Adipocyte (in vitro differentiated cells): ENCODE measurements at regions not wholly inside any gene's neighbourhood (a gene's known extent, or its start where the extent isn't known, plus 50 kb on each side); places are given as distances from the start of the nearest gene placed in this dataset.

Experiments
- DNase-seq: peaks from one replicate; pipeline ENCODE4 v3.0.0-alpha.2; 2015; ENCODE audit warnings: low read depth
- H3K27me3 ChIP-seq: replicated peaks from 2 replicates; pipeline ENCODE4 v1.7.0; 2013; ENCODE audit warnings: mild to moderate bottlenecking, low read length, moderate library complexity; ENCODE audit not compliant: control insufficient read depth, insufficient read depth
- H3K36me3 ChIP-seq: 2 replicates; pipeline ENCODE4 v1.7.0; 2013; ENCODE audit warnings: low read length, mild to moderate bottlenecking, moderate library complexity; ENCODE audit not compliant: control insufficient read depth, insufficient read depth, severe bottlenecking
- H3K4me1 ChIP-seq: 2 replicates; pipeline ENCODE4 v1.7.0; 2013; ENCODE audit warnings: mild to moderate bottlenecking, low read length, moderate library complexity; ENCODE audit not compliant: control insufficient read depth, insufficient read depth
- H3K4me3 ChIP-seq: 2 replicates; pipeline ENCODE4 v1.7.0; 2013; ENCODE audit warnings: mild to moderate bottlenecking, low read length, moderate library complexity
- H3K9ac ChIP-seq: 2 replicates; pipeline ENCODE4 v1.7.0; 2013; ENCODE audit warnings: mild to moderate bottlenecking, low read length, moderate library complexity
- H3K9me3 ChIP-seq: 2 replicates; pipeline ENCODE4 v1.7.0; 2013; ENCODE audit warnings: mild to moderate bottlenecking, low read length, moderate library complexity; ENCODE audit not compliant: control insufficient read depth

GRCh38 chr16:80116711-80117110 lies 424.1 kb upstream of the DYNLRB2 start:
- DNase-seq: no peak
- Histone ChIP-seq H3K4me3 (no peak overlapping the region), H3K9ac (no peak overlapping the region), H3K27me3 (no peaks in the 10 kb centered on the region), H3K9me3 (peaks cover 4% of the 10 kb centered on the region), H3K36me3 (no peaks in the 10 kb centered on the region), H3K4me1 (peaks cover 10% of the 10 kb centered on the region)

GRCh38 chr16:80114699-80115098 lies 426.1 kb upstream of the DYNLRB2 start:
- Histone ChIP-seq H3K36me3 (no peaks in the 10 kb centered on the region), H3K9ac (no peak overlapping the region), H3K4me3 (no peak overlapping the region), H3K27me3 (no peaks in the 10 kb centered on the region), H3K9me3 (peaks cover 4% of the 10 kb centered on the region), H3K4me1 (peaks cover 6% of the 10 kb centered on the region)
- no peak for DNase-seq

DNA sequence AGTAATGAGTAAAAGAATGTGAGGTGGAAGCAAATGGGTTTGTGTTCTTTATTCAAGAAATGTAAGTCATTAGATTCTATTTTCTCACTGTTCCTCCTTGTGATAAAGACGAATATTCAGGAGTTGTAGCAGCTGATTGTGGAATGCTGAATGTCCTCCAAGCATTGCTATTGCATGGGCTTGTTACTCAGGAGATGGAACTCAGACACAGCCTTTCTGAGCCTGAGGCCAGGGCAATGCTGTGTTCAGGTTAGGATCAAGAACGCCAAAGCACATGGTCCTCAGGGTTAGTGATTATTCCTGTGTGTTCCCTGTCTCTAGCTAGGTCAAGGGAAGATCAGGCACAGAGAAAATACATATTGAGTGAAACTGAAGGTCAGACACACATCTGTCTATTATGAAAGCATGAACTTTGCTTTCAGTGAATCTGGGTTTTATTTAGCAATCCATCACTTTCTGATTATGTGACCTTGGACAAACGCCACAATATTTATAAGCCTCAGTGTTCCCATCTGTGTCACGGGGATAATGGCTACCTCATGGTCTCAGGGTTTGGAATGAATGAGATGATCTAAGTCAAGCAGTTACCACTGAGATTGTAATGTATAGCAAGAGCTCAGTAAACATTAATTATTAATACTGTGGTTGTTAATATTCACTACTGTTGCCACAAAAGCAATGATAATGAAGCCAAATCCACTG lies 426.8 kb upstream of the DYNLRB2 start:
- Histone ChIP-seq H3K27me3 (no peaks in the 10 kb centered on the region), H3K36me3 (no peaks in the 10 kb centered on the region), H3K4me3 (no peak overlapping the region), H3K9ac (no peak overlapping the region), H3K4me1 (peaks cover 6% of the 10 kb centered on the region), H3K9me3 (peaks cover 4% of the 10 kb centered on the region)
- DNase-seq: peak; percentile 8

DNA sequence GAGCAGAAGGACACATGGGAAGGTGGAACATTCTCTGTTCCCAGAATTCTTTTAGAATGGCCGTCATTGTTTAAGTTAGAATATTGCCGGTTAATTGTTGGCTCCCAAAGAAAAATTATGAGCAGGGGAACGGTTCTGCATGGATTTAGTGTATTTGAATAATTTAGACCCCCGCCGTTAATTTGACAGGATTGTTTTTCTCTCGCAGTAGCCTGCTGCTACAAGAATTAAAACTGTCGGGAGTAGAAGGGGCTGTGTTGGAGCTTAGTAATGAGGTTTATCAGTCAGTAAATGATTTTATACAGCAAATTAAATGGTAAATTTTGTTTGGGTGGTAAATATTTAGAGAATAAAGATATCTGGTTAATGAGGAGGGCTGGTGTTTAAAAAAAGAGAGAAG lies 431.2 kb upstream of the DYNLRB2 start:
- Histone ChIP-seq H3K36me3 (no peaks in the 10 kb centered on the region), H3K9ac (no peak overlapping the region), H3K4me1 (peaks cover 6% of the 10 kb centered on the region), H3K27me3 (no peaks in the 10 kb centered on the region), H3K9me3 (no peaks in the 10 kb centered on the region), H3K4me3 (no peak overlapping the region)
- no peak for DNase-seq

- no peaks in the 10 kb centered on the region for H3K27me3 ChIP-seq
- H3K9ac ChIP-seq: no peak overlapping the region
- DNase-seq: no peak
- no peaks in the 10 kb centered on the region for H3K4me1 ChIP-seq
- no peaks in the 10 kb centered on the region for H3K9me3 ChIP-seq
- H3K36me3 ChIP-seq: no peaks in the 10 kb centered on the region
- H3K4me3 ChIP-seq: no peak overlapping the region
Observed at GRCh38 chr16:80107900-80108299, 432.9 kb upstream of the DYNLRB2 start.

DNA sequence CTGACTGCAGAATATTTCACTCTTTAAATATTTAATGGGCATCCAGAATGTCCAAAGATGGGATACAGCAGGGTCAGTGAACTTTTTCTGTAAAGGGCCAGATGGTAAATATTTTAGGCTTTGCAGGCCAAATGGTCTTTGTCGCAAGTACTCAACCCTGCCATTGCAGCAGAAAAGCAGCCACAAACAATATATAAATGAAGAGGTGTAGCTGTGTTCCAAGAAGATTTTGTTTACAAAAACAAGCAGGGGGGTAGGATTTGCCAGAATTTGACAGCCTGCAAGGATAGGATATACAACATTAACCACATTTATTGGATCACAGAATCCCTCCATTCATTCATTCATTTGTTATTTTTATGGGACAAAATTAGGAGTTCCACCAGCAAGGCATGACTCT lies 435.0 kb upstream of the DYNLRB2 start:
- H3K27me3 ChIP-seq: no peaks in the 10 kb centered on the region
- H3K4me1 ChIP-seq: no peaks in the 10 kb centered on the region
- H3K36me3 ChIP-seq: no peaks in the 10 kb centered on the region
- H3K9me3 ChIP-seq: no peaks in the 10 kb centered on the region
- H3K4me3 ChIP-seq: no peak overlapping the region
- no peak overlapping the region for H3K9ac ChIP-seq
- no peak for DNase-seq

DNA sequence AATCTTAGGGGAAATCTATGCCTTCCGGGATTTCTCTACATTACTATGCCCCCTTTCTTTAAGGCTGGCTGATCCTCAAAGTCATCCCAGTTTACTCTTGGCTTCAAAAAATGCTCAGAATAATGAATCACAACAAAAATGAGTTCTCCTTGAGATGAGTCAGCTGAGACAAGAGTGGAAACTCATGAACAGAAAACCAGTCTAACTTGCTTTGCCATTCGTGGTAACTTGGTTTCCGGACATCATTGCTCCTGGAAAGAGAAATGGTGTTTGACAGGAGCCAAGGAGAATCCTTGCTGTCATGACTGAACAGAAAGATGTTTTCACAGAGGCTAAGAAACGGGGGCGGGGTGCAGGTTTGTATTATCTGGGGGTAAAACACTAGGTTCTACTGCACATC lies 435.6 kb upstream of the DYNLRB2 start:
- H3K9ac ChIP-seq: no peak overlapping the region
- no peak overlapping the region for H3K4me3 ChIP-seq
- no peaks in the 10 kb centered on the region for H3K9me3 ChIP-seq
- H3K4me1 ChIP-seq: no peaks in the 10 kb centered on the region
- no peaks in the 10 kb centered on the region for H3K36me3 ChIP-seq
- H3K27me3 ChIP-seq: no peaks in the 10 kb centered on the region
- DNase-seq: no peak

DNA sequence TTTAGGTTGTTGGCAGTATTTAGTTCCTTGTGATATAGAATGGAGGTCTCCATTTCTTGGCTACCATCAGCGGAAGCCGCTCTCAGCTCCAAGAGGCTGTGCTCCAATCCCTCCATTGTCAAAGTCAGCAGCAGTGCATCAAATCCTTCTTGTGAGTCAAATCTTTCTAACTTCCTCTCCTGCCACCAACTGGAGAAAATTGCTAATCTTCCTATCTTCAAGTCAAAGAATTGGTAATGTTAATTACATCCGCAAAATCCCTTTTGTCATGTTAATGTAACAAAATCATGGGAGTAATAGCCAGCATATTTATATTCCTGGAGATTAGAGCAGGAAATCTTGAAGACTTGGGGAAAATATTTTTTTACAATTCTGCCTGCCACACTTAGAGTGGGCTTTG lies 436.4 kb upstream of the DYNLRB2 start:
- Histone ChIP-seq H3K4me1 (no peaks in the 10 kb centered on the region), H3K36me3 (no peaks in the 10 kb centered on the region), H3K27me3 (no peaks in the 10 kb centered on the region), H3K4me3 (no peak overlapping the region), H3K9ac (no peak overlapping the region), H3K9me3 (no peaks in the 10 kb centered on the region)
- no peak for DNase-seq

DNA sequence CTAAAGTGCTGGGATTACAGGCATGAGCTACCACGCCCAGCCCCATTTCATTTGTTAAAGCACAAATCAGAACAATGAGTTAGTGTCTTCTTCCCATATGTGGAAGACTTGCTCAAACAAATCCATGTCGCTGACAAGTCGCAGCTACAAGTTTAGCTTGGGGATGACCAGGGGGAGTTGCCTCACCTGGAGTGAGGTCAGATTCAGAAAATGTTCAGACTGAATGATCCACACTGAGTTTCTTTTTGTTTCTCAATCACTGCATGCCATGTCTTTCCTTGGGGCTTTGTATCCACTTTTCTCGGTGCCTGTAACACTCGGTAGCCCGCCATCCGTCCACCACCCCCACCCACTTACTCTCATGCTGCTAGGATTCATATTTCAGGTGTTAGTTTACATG lies 437.3 kb upstream of the DYNLRB2 start:
- H3K9ac ChIP-seq: no peak overlapping the region
- H3K27me3 ChIP-seq: no peaks in the 10 kb centered on the region
- H3K9me3 ChIP-seq: no peaks in the 10 kb centered on the region
- no peaks in the 10 kb centered on the region for H3K4me1 ChIP-seq
- H3K4me3 ChIP-seq: no peak overlapping the region
- DNase-seq: no peak
- no peaks in the 10 kb centered on the region for H3K36me3 ChIP-seq

DNA sequence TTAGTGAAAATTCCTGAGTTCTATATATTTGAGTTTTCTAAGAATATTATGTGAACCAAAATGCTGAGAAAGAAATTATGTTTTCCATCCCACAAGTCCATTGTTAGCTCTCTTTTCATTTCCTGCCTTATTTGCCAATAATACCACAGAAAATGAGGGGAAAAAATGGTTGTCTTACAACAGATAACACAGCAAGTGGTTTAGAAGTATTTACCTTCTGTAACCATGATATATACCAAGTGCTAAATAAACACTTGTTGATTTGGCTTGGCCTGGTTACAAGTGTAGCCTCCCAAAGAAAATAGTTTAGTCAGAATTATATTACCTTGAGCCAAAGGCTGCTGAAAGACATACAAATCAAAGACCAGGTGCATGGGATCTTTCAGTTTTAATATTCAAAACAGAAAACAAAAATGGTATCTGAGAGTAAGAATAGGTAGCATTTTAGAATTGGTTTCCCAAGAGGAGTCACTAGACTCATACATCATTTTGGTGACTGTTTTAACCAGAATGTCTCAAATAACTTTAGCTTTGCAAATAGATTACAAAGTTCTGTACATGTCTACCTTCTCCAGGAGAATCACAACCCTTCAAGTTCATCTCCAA lies 439.8 kb upstream of the DYNLRB2 start:
- H3K9me3 ChIP-seq: peaks cover 18% of the 10 kb centered on the region
- no peak overlapping the region for H3K9ac ChIP-seq
- no peaks in the 10 kb centered on the region for H3K36me3 ChIP-seq
- no peaks in the 10 kb centered on the region for H3K4me1 ChIP-seq
- no peak for DNase-seq
- no peak overlapping the region for H3K4me3 ChIP-seq
- H3K27me3 ChIP-seq: no peaks in the 10 kb centered on the region

DNA sequence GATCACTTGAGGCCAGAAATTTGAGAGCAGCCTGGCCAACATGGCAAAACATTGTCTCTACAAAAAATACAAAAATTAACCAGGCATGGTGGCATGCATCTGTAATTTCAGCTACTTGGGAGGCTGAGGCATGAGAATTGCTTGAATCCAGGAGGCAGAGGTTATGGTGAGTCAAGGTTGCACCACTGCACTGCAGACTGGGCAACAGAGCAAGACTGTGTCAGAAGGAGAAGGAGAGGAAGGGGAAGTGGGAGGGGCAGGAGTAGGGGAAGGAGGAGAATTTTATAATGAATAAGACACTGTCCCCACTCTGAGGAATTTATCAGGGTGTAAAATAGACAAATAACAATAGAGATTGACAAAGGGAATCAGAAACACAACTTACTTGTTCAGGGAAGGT lies 440.6 kb upstream of the DYNLRB2 start:
- DNase-seq: no peak
- no peak overlapping the region for H3K4me3 ChIP-seq
- no peaks in the 10 kb centered on the region for H3K36me3 ChIP-seq
- no peak overlapping the region for H3K9ac ChIP-seq
- no peaks in the 10 kb centered on the region for H3K4me1 ChIP-seq
- H3K9me3 ChIP-seq: peaks cover 18% of the 10 kb centered on the region
- no peaks in the 10 kb centered on the region for H3K27me3 ChIP-seq

GRCh38 chr16:80097098-80097497 lies 443.7 kb upstream of the DYNLRB2 start:
- Histone ChIP-seq H3K9me3 (peaks cover 18% of the 10 kb centered on the region), H3K4me3 (no peak overlapping the region), H3K27me3 (no peaks in the 10 kb centered on the region), H3K4me1 (no peaks in the 10 kb centered on the region), H3K36me3 (no peaks in the 10 kb centered on the region), H3K9ac (no peak overlapping the region)
- DNase-seq: no peak
